Spleen (tissue), 11 donors: ENCODE measurements at regions not wholly inside any gene's neighbourhood (a gene's known extent, or its start where the extent isn't known, plus 50 kb on each side); places are given as distances from the start of the nearest gene placed in this dataset.

Experiments used
- DNase-seq: peaks from one replicate; pipeline ENCODE4 v3.0.0-alpha.2; 2020
- H3K27ac ChIP-seq, 8 donors: fragments of 200-600 bp; sonication (generic) in 7 of 8; 1 replicate in 4 of 8; 2 replicates in 4 of 8; pipeline versions ENCODE4 v1.5.0 to v1.8.0; 2016 to 2021; ENCODE audit warnings: inconsistent platforms in 4 of 8, mild to moderate bottlenecking in 4 of 8, moderate library complexity in 1 of 8
- H3K27me3 ChIP-seq, 7 donors: fragments of 200-600 bp; sonication (generic) in 6 of 7; replicated peaks in 1 of 7; 1 replicate in 4 of 7; 2 replicates in 3 of 7; pipeline versions ENCODE4 v1.5.0 to v1.8.0; 2016 to 2021; ENCODE audit warnings: inconsistent platforms in 3 of 7, mild to moderate bottlenecking in 1 of 7
- H3K36me3 ChIP-seq, 6 donors: fragments of 200-600 bp; sonication (generic) in 5 of 6; 1 replicate in 4 of 6; 2 replicates in 2 of 6; pipeline versions ENCODE4 v1.5.0 to v1.8.0; 2016 to 2021; ENCODE audit warnings: inconsistent platforms in 2 of 6
- H3K4me1 ChIP-seq, 6 donors: fragments of 200-600 bp; sonication (generic) in 5 of 6; 1 replicate in 3 of 6; 2 replicates in 3 of 6; pipeline versions ENCODE4 v1.5.0 to v1.8.0; 2016 to 2021; ENCODE audit warnings: inconsistent platforms in 3 of 6
- H3K4me3 ChIP-seq, 8 donors: fragments of 200-600 bp; sonication (generic) in 7 of 8; 1 replicate in 4 of 8; 2 replicates in 4 of 8; pipeline versions ENCODE4 v1.5.0 to v1.8.0; 2016 to 2021; ENCODE audit warnings: inconsistent platforms in 4 of 8, mild to moderate bottlenecking in 4 of 8, moderate library complexity in 2 of 8
- H3K9me3 ChIP-seq, 8 donors: fragments of 200-600 bp; sonication (generic) in 7 of 8; 1 replicate in 4 of 8; 2 replicates in 4 of 8; pipeline versions ENCODE4 v1.5.0 to v1.8.0; 2016 to 2021; ENCODE audit warnings: inconsistent platforms in 4 of 8
- POLR2A ChIP-seq, 3 donors: fragments of 450-650 bp; IDR thresholded peaks; one replicate each; pipeline ENCODE4 v1.5.1; 2017; ENCODE audit warnings: antibody characterized with exemption in 3 of 3, mild to moderate bottlenecking in 1 of 3
- POLR2AphosphoS5 ChIP-seq, 3 donors: sonication (generic); formaldehyde crosslinking; IDR thresholded peaks; one replicate each; pipeline ENCODE4 v1.5.1; 2017; ENCODE audit warnings: antibody characterized with exemption in 3 of 3
- WGBS, 5 donors: extraction: QIAGEN DNeasy Blood & Tissue Kit in 3 of 5; methylation state at CpG; one replicate each; pipeline versions ENCODE4 v1.1.5 to v1.1.7; 2013 to 2018; 5-methylcytosine and 5-hydroxymethylcytosine counted together
- intact Hi-C: fragments of 100-400 bp; cut with DNase I; formaldehyde crosslinking; loops from one replicate; pipeline ENCODE4 v1.15.0; 2023; ENCODE audit warnings: low total_unique reads
- TF ChIP-seq, protein P1 (sequence below), 11 experiments: fragments of 200-600 bp in 7 of 11; fragments of 450-650 bp in 4 of 11; sonication (generic) in 4 of 11; IDR thresholded peaks in 8 of 11; conservative IDR thresholded peaks in 3 of 11; 1 replicate in 7 of 11; 2 replicates in 4 of 11; pipeline versions ENCODE4 v1.4.0 to v1.8.0; 2016 to 2021; ENCODE audit warnings: antibody characterized with exemption in 11 of 11, inconsistent platforms in 4 of 11, mild to moderate bottlenecking in 1 of 11
- donor health status: healthy with polysubstance abuse.
- donor health status: DM: no; HTN: no; CAD: no; lungs with moderate emphysema.
- donor health status: DM: no; HTN: no; CAD: no.
- donor health status: Bipolar disorder and iron deficiency.
- donor health status: healthy.
- donor health status: DM: no; HTN: no; CAD: no.
- donor health status: DM: yes; HTN: yes; CAD: no.

DNA sequence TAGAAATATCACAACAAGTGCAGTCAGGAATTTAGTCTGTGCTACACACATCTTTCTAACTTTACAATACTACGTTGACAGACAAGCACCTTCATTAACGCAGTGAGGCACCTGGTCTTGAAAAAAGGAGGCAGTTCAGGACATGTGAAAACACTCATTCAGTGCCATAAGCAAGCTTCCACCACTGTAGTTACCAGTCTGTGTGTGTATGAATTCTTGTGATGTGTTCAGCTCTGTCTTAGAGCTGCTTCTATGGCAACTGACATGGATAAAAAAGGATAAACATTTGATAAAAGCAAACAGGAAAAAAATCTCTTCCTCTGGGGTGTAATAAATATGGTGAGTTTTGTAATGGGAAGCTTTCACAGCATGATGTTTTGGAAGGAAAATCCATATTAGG is 623.8 kb upstream of the NXPH2 start:
- Histone ChIP-seq H3K27ac (no peak overlapping the region), H3K9me3 (peaks cover 0 to 21% (median 5%) of the 10 kb centered on the region in 8 donors), H3K27me3 (no peaks in the 10 kb centered on the region), H3K36me3 (no peaks in the 10 kb centered on the region), H3K4me3 (no peak overlapping the region), H3K4me1 (no peaks in the 10 kb centered on the region)
- intact Hi-C loops = no loop called here
- TF ChIP-seq POLR2A (IDR thresholded peaks at IDR 0.05) (no peak), POLR2AphosphoS5 (IDR thresholded peaks at IDR 0.05) (no peak)
- TF ChIP-seq, protein P1, sequence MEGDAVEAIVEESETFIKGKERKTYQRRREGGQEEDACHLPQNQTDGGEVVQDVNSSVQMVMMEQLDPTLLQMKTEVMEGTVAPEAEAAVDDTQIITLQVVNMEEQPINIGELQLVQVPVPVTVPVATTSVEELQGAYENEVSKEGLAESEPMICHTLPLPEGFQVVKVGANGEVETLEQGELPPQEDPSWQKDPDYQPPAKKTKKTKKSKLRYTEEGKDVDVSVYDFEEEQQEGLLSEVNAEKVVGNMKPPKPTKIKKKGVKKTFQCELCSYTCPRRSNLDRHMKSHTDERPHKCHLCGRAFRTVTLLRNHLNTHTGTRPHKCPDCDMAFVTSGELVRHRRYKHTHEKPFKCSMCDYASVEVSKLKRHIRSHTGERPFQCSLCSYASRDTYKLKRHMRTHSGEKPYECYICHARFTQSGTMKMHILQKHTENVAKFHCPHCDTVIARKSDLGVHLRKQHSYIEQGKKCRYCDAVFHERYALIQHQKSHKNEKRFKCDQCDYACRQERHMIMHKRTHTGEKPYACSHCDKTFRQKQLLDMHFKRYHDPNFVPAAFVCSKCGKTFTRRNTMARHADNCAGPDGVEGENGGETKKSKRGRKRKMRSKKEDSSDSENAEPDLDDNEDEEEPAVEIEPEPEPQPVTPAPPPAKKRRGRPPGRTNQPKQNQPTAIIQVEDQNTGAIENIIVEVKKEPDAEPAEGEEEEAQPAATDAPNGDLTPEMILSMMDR (IDR thresholded peaks at IDR 0.05 in 8 of 11, conservative IDR thresholded peaks at IDR 0.05 in 3 of 11) = no peak
- WGBS, 5 donors = 57 to 89% (median 81%) methylated on average over 2 of the region's 2 CpGs
- no peak for DNase-seq

- TF ChIP-seq POLR2A (IDR thresholded peaks at IDR 0.05) = no peak
- TF ChIP-seq, protein P1 (IDR thresholded peaks at IDR 0.05 in 8 of 11, conservative IDR thresholded peaks at IDR 0.05 in 3 of 11) = no peak
- TF ChIP-seq POLR2AphosphoS5 (IDR thresholded peaks at IDR 0.05) = no peak
These were observed 614.6 kb upstream of the NXPH2 start for GRCh38 chr2:139394801-139395200.

GRCh38 chr2:139389391-139389790 is 609.2 kb upstream of the NXPH2 start:
- no peak for TF ChIP-seq POLR2AphosphoS5 (IDR thresholded peaks at IDR 0.05)
- H3K4me1 ChIP-seq = no peaks in the 10 kb centered on the region
- no peaks in the 10 kb centered on the region for H3K27me3 ChIP-seq
- intact Hi-C loops = no loop called here
- no peak overlapping the region for H3K27ac ChIP-seq
- H3K9me3 ChIP-seq = peaks cover 0 to 15% (median 0%) of the 10 kb centered on the region in 8 donors
- no peak overlapping the region for H3K4me3 ChIP-seq
- DNase-seq = no peak
- no peaks in the 10 kb centered on the region for H3K36me3 ChIP-seq
- WGBS, 5 donors = 86 to 95% (median 94%) methylated on average over 2 of the region's 2 CpGs

More at GRCh38 chr2:139394801-139395200, 614.6 kb upstream of the NXPH2 start:
- peaks cover 0 to 16% (median 3%) of the 10 kb centered on the region in 8 donors for H3K9me3 ChIP-seq
- H3K4me3 ChIP-seq = no peak overlapping the region
- H3K4me1 ChIP-seq = no peaks in the 10 kb centered on the region
- H3K27me3 ChIP-seq = no peaks in the 10 kb centered on the region
- H3K27ac ChIP-seq = no peak overlapping the region
- H3K36me3 ChIP-seq = no peaks in the 10 kb centered on the region
- intact Hi-C loops = no loop called here
- WGBS, 5 donors = 51 to 83% (median 64%) methylated on average over 2 of the region's 2 CpGs
- DNase-seq = no peak

GRCh38 chr2:139386401-139386800 is 606.2 kb upstream of the NXPH2 start:
- Histone ChIP-seq H3K4me3 (no peak overlapping the region), H3K27me3 (no peaks in the 10 kb centered on the region), H3K9me3 (peaks cover 0 to 15% (median 0%) of the 10 kb centered on the region in 8 donors), H3K4me1 (no peaks in the 10 kb centered on the region), H3K36me3 (no peaks in the 10 kb centered on the region), H3K27ac (no peak overlapping the region)
- TF ChIP-seq, protein P1 (IDR thresholded peaks at IDR 0.05 in 8 of 11, conservative IDR thresholded peaks at IDR 0.05 in 3 of 11) = no peak
- no peak for TF ChIP-seq POLR2AphosphoS5 (IDR thresholded peaks at IDR 0.05)
- no peak for TF ChIP-seq POLR2A (IDR thresholded peaks at IDR 0.05)
- intact Hi-C loops = no loop called here
- no peak for DNase-seq
- 82 to 100% (median 88%) methylated on average over 1 of the region's 1 CpG for WGBS, 5 donors

DNA sequence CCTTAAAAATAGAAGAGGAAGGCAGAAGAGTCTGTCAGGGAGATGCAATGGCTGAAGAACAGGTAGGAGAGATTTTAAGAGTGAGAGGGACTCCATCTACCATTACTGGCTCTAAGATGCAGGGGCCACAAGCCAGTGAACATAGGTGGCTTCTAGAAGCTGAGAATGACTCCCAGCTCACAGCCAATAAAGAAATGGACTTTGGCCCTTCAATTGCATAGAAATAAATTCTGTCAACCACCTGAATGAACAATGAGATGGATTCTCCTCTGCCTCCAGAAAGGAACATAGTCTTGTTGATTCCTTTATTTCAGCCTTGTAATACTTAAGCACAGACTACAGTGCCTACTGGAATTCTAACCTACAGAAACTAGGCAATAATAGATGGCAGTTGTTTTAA is 603.3 kb upstream of the NXPH2 start:
- H3K9me3 ChIP-seq = peaks cover 0 to 21% (median 0%) of the 10 kb centered on the region in 8 donors

More for the DNA sequence above, 603.3 kb upstream of the NXPH2 start:
- H3K27ac ChIP-seq = no peak overlapping the region
- DNase-seq = no peak
- H3K36me3 ChIP-seq = no peaks in the 10 kb centered on the region
- H3K4me1 ChIP-seq = no peaks in the 10 kb centered on the region
- no peaks in the 10 kb centered on the region for H3K27me3 ChIP-seq
- intact Hi-C loops = no loop called here
- no peak overlapping the region for H3K4me3 ChIP-seq
- TF ChIP-seq, protein P1 (IDR thresholded peaks at IDR 0.05 in 8 of 11, conservative IDR thresholded peaks at IDR 0.05 in 3 of 11) = no peak
- TF ChIP-seq POLR2AphosphoS5 (IDR thresholded peaks at IDR 0.05) = no peak
- no peak for TF ChIP-seq POLR2A (IDR thresholded peaks at IDR 0.05)
